Liver (tissue), 8 donors: ENCODE measurements at regions not wholly inside any gene's neighbourhood (a gene's known extent, or its start where the extent isn't known, plus 50 kb on each side); places are given as distances from the start of the nearest gene placed in this dataset.

Experiments used
- DNase-seq: peaks from one replicate; pipeline ENCODE4 v3.0.0-alpha.2; 2017; ENCODE audit warnings: low spot score
- H3K27ac ChIP-seq, 2 donors: one replicate each; pipeline ENCODE4 v1.7.0; 2013; ENCODE audit warnings: inconsistent platforms in 2 of 2, low read length in 2 of 2, control low read depth in 1 of 2, low read depth in 1 of 2, mild to moderate bottlenecking in 1 of 2
- H3K27me3 ChIP-seq, 4 donors: one replicate each; pipeline versions ENCODE4 v1.6.1 to v1.7.0; 2013; ENCODE audit warnings: low read length in 3 of 4, inconsistent platforms in 1 of 4, mild to moderate bottlenecking in 1 of 4, moderate library complexity in 1 of 4; ENCODE audit not compliant: control insufficient read depth in 4 of 4, insufficient read depth in 4 of 4
- H3K36me3 ChIP-seq, 4 donors: one replicate each; pipeline versions ENCODE4 v1.6.1 to v1.7.0; 2013; ENCODE audit warnings: low read length in 3 of 4, mild to moderate bottlenecking in 3 of 4, low read depth in 1 of 4, moderate library complexity in 1 of 4; ENCODE audit not compliant: control insufficient read depth in 4 of 4, insufficient read depth in 3 of 4
- H3K4me1 ChIP-seq, 4 donors: one replicate each; pipeline versions ENCODE4 v1.6.1 to v1.7.0; 2013; ENCODE audit warnings: low read length in 3 of 4, mild to moderate bottlenecking in 3 of 4, moderate library complexity in 1 of 4; ENCODE audit not compliant: control insufficient read depth in 4 of 4, insufficient read depth in 4 of 4
- H3K4me3 ChIP-seq, 3 donors: one replicate each; pipeline versions ENCODE4 v1.6.1 to v1.7.0; 2013; ENCODE audit warnings: low read length in 3 of 3, control low read depth in 1 of 3, low read depth in 1 of 3, mild to moderate bottlenecking in 1 of 3
- H3K9ac ChIP-seq, 2 donors: one replicate each; pipeline ENCODE4 v1.7.0; 2013; ENCODE audit warnings: low read length in 2 of 2, mild to moderate bottlenecking in 2 of 2, moderate library complexity in 2 of 2, control low read depth in 1 of 2, low read depth in 1 of 2
- H3K9me3 ChIP-seq, 4 donors: one replicate each; pipeline versions ENCODE4 v1.6.1 to v1.7.0; 2013; ENCODE audit warnings: low read length in 3 of 4; ENCODE audit not compliant: control insufficient read depth in 4 of 4
- FOXA1 ChIP-seq: IDR thresholded peaks from 2 replicates; pipeline ENCODE4 v1.6.1; 2016; ENCODE audit warnings: antibody characterized with exemption
- FOXA2 ChIP-seq: IDR thresholded peaks from 2 replicates; pipeline ENCODE4 v1.6.1; 2016; ENCODE audit warnings: antibody characterized with exemption
- GABPA ChIP-seq, 2 donors: IDR thresholded peaks in 1 of 2; conservative IDR thresholded peaks in 1 of 2; 2 replicates each; pipeline ENCODE4 v1.6.1; 2016; ENCODE audit warnings: antibody characterized with exemption in 2 of 2, mild to moderate bottlenecking in 1 of 2, moderate library complexity in 1 of 2
- HNF4A ChIP-seq, 2 donors: conservative IDR thresholded peaks; 2 replicates each; pipeline ENCODE4 v1.6.1; 2016; ENCODE audit warnings: antibody characterized with exemption in 2 of 2, mild to moderate bottlenecking in 2 of 2
- HNF4G ChIP-seq: IDR thresholded peaks from 2 replicates; pipeline ENCODE4 v1.6.1; 2016; ENCODE audit warnings: antibody characterized with exemption
- JUND ChIP-seq, 2 donors: IDR thresholded peaks; 2 replicates each; pipeline ENCODE4 v1.6.1; 2016; ENCODE audit warnings: antibody characterized with exemption in 2 of 2
- RXRA ChIP-seq, 2 donors: IDR thresholded peaks; 2 replicates each; pipeline ENCODE4 v1.6.1; 2017 to 2018; ENCODE audit warnings: antibody characterized with exemption in 2 of 2, mild to moderate bottlenecking in 1 of 2
- WGBS: extraction: QIAGEN DNeasy Blood & Tissue Kit; methylation state at CpG from one replicate; pipeline ENCODE4 v1.1.7; 2013; 5-methylcytosine and 5-hydroxymethylcytosine counted together
- TF ChIP-seq, protein P1 (sequence below): fragments of 150-350 bp; IDR thresholded peaks from 2 replicates; pipeline ENCODE4 v1.5.1; 2017; ENCODE audit warnings: improper control_type of control experiment, low read depth, low read length; ENCODE audit not compliant: missing input control
- TF ChIP-seq, protein P2 (sequence below): IDR thresholded peaks from 2 replicates; pipeline ENCODE4 v1.6.1; 2016; ENCODE audit warnings: antibody characterized with exemption
- TF ChIP-seq, protein P3 (sequence below): IDR thresholded peaks from 2 replicates; pipeline ENCODE4 v1.6.1; 2016; ENCODE audit warnings: antibody characterized with exemption
- donor health status: healthy.
- donor health status: healthy.
- donor health status: healthy.
- donor health status: healthy.
- donor health status: healthy.

DNA sequence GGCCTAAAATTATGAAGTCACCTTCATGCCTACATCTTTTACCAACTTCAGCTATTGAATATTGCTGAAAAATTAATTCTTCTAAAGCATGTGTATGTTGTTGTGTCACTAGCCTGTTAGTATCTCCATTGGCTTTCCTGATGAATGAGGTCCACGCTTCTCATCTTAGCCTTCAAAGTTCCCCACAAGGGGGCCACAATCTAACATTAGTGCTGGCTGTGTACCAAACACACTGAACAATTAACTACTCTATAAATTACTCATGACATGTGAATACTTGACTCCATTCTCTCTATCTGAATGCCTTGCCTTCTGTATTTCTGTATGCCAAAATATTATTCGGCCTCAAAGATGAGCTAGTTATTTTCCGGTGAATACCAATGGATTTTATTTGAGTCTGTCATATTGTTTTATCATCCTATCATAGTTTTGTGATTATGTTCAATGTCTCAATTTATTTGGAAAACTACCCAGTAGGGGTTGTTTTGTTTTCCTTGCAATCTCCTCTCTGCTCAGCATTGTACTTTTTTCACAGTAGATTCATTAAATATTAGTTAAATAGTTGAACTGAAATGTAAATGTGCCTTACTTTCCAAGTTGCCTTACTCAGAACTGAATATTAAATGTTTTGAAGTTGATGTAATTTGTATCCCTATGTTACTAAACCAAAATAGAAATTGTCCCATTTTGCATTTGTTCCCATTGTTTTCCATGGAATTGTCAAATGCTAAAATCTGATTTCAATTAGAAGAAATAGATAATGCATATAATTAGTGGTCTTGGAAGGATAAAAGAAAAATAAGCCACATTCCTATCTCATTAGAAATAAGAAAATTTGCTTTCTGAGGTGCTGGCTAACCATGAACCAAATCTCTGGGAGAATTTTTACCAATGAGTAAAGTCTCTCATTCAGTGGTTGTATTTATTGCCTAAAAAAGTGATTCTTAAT is 208.4 kb upstream of the COL3A1 start:
- Histone ChIP-seq H3K36me3 (no peaks in the 10 kb centered on the region), H3K9ac (no peak overlapping the region), H3K9me3 (no peaks in the 10 kb centered on the region), H3K27me3 (no peaks in the 10 kb centered on the region), H3K27ac (no peak overlapping the region), H3K4me1 (no peaks in the 10 kb centered on the region), H3K4me3 (no peak overlapping the region)
- WGBS = 63% methylated on average over 3 of the region's 3 CpGs
- TF ChIP-seq JUND (IDR thresholded peaks at IDR 0.05) (no peak), GABPA (IDR thresholded peaks at IDR 0.05 in 1 of 2, conservative IDR thresholded peaks at IDR 0.05 in 1 of 2) (no peak)
- TF ChIP-seq, protein P1, sequence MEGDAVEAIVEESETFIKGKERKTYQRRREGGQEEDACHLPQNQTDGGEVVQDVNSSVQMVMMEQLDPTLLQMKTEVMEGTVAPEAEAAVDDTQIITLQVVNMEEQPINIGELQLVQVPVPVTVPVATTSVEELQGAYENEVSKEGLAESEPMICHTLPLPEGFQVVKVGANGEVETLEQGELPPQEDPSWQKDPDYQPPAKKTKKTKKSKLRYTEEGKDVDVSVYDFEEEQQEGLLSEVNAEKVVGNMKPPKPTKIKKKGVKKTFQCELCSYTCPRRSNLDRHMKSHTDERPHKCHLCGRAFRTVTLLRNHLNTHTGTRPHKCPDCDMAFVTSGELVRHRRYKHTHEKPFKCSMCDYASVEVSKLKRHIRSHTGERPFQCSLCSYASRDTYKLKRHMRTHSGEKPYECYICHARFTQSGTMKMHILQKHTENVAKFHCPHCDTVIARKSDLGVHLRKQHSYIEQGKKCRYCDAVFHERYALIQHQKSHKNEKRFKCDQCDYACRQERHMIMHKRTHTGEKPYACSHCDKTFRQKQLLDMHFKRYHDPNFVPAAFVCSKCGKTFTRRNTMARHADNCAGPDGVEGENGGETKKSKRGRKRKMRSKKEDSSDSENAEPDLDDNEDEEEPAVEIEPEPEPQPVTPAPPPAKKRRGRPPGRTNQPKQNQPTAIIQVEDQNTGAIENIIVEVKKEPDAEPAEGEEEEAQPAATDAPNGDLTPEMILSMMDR = no peak
- no peak for DNase-seq

DNA sequence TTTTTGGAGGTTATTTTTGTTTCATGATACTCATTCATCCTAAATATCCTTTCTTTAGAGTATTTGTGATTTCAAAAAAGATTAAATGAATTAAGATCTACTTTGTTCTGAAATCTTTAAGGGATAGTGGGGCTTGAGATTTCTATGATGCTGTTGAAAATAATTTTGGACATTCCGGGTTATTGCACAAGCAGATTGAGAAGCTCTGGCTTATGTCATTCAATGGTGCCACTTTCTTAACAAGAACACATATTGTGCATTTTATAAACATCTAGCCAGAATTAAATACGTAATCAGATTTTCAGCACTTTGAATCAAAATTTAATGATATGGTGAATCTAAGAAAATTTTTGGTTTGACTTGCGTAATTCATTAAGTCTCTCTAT is 207.7 kb upstream of the COL3A1 start:
- Histone ChIP-seq H3K9ac (no peak overlapping the region), H3K4me3 (no peak overlapping the region), H3K9me3 (no peaks in the 10 kb centered on the region), H3K4me1 (no peaks in the 10 kb centered on the region), H3K36me3 (no peaks in the 10 kb centered on the region), H3K27me3 (no peaks in the 10 kb centered on the region), H3K27ac (no peak overlapping the region)
- no peak for DNase-seq
- WGBS = 77% methylated on average over 3 of the region's 3 CpGs
- TF ChIP-seq FOXA1 (no peak), GABPA (IDR thresholded peaks at IDR 0.05 in 1 of 2, conservative IDR thresholded peaks at IDR 0.05 in 1 of 2) (no peak), RXRA (IDR thresholded peaks at IDR 0.05) (no peak)
- TF ChIP-seq, protein P2, sequence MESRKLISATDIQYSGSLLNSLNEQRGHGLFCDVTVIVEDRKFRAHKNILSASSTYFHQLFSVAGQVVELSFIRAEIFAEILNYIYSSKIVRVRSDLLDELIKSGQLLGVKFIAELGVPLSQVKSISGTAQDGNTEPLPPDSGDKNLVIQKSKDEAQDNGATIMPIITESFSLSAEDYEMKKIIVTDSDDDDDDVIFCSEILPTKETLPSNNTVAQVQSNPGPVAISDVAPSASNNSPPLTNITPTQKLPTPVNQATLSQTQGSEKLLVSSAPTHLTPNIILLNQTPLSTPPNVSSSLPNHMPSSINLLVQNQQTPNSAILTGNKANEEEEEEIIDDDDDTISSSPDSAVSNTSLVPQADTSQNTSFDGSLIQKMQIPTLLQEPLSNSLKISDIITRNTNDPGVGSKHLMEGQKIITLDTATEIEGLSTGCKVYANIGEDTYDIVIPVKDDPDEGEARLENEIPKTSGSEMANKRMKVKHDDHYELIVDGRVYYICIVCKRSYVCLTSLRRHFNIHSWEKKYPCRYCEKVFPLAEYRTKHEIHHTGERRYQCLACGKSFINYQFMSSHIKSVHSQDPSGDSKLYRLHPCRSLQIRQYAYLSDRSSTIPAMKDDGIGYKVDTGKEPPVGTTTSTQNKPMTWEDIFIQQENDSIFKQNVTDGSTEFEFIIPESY = no peak

DNA sequence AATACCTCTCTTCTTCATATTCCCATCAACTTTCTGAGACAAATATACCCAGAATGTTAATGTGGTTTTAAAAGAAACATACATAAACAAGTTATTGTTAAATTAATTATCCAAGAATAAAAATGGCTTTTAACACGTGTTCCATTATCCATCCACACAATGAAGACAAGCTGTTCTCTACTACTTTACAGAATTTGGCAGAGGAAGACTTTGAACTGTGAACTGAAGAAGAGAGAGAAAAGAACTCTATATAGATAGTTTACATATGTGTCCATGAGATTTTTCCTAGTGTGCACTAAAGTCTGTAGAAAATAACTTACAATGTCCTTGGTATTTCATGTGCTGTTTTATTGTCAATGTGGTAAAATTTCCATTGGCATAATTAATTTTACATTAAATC is 207.0 kb upstream of the COL3A1 start:
- no peaks in the 10 kb centered on the region for H3K4me1 ChIP-seq
- H3K9me3 ChIP-seq = no peaks in the 10 kb centered on the region
- H3K36me3 ChIP-seq = no peaks in the 10 kb centered on the region
- H3K27ac ChIP-seq = no peak overlapping the region
- TF ChIP-seq FOXA1 (no peak), GABPA (IDR thresholded peaks at IDR 0.05 in 1 of 2, conservative IDR thresholded peaks at IDR 0.05 in 1 of 2) (no peak), HNF4G (no peak), FOXA2 (no peak), HNF4A (conservative IDR thresholded peaks at IDR 0.05) (no peak)
- TF ChIP-seq, protein P3, sequence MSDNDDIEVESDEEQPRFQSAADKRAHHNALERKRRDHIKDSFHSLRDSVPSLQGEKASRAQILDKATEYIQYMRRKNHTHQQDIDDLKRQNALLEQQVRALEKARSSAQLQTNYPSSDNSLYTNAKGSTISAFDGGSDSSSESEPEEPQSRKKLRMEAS = no peak
- H3K9ac ChIP-seq = no peak overlapping the region
- H3K27me3 ChIP-seq = no peaks in the 10 kb centered on the region
- DNase-seq = no peak
- H3K4me3 ChIP-seq = no peak overlapping the region
- WGBS = 35% methylated on average over 1 of the region's 1 CpG
